Erythroblast (primary cell): ENCODE measurements at regions not wholly inside any gene's neighbourhood (a gene's known extent, or its start where the extent isn't known, plus 50 kb on each side); places are given as distances from the start of the nearest gene placed in this dataset.

ENCODE experiments used
- GATA1 ChIP-seq: IDR thresholded peaks from 2 replicates; pipeline ENCODE4 v1.6.1; 2011; ENCODE audit warnings: low read depth, mild to moderate bottlenecking, control low read depth, low read length, moderate library complexity
- POLR2A ChIP-seq: IDR thresholded peaks from 2 replicates; pipeline ENCODE4 v1.6.1; 2011; ENCODE audit warnings: mild to moderate bottlenecking, low read length

DNA sequence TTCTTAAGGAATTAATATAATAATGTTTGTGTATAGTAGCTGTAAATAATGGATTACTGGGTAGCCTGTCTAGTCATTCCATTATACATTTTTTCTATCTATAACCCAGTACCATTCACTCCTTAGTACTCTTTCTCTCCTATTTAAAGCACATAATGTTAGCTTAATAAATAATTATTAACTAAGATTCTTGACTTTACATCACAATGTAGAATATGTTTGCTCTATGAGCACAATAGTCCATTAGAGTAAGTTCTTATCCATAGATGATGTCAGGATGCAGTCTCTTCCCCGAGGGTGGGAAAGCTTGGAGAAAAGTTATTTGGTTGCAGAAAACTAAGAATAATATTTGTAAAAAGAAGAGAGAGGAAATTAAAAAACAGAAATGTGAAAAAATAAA, 226.4 kb upstream of the EYS start:
- TF ChIP-seq POLR2A (no peak), GATA1 (no peak)
